Hepatocyte (in vitro differentiated cells): ENCODE measurements at regions not wholly inside any gene's neighbourhood (a gene's known extent, or its start where the extent isn't known, plus 50 kb on each side); places are given as distances from the start of the nearest gene placed in this dataset.

ENCODE experiments used
- EZH2 ChIP-seq: fragments of 200-600 bp; sonication (generic); IDR thresholded peaks from 2 replicates; pipeline ENCODE4 v1.6.1; 2016; ENCODE audit warnings: antibody characterized with exemption, mild to moderate bottlenecking, borderline replicate concordance
- EZH2phosphoT487 ChIP-seq: fragments of 200-600 bp; sonication (generic); IDR thresholded peaks from one replicate; pipeline ENCODE4 v1.6.1; 2018; ENCODE audit warnings: antibody characterized with exemption, mild to moderate bottlenecking, low read depth, moderate library complexity; ENCODE audit not compliant: unreplicated experiment, severe bottlenecking
- TF ChIP-seq, protein P1 (sequence below): fragments of 200-600 bp; sonication (generic); IDR thresholded peaks from 2 replicates; pipeline ENCODE4 v1.5.1; 2016; ENCODE audit warnings: antibody characterized with exemption, mild to moderate bottlenecking; ENCODE audit not compliant: poor library complexity

DNA sequence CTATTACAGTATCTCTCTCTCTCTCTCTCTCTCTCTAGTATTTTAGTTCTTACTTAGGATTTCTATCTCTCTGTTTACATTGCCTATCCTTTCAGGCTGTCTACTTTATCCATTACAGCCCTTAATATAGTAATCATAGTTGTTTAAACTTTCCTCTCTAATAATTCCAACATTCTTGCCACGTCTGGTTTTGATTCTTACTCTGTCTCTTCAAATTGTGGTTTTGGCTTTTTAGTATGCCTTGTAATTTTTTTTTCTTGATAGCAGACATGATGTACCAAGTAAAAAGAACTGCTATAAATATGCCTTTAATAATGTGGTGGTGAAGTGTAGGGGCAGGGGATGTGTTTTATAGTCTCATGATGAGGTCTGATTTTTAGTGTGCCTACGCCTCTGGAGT lies 1809.5 kb upstream of the CELF4 start:
- TF ChIP-seq EZH2phosphoT487 (no peak), EZH2 (no peak)
- TF ChIP-seq, protein P1, sequence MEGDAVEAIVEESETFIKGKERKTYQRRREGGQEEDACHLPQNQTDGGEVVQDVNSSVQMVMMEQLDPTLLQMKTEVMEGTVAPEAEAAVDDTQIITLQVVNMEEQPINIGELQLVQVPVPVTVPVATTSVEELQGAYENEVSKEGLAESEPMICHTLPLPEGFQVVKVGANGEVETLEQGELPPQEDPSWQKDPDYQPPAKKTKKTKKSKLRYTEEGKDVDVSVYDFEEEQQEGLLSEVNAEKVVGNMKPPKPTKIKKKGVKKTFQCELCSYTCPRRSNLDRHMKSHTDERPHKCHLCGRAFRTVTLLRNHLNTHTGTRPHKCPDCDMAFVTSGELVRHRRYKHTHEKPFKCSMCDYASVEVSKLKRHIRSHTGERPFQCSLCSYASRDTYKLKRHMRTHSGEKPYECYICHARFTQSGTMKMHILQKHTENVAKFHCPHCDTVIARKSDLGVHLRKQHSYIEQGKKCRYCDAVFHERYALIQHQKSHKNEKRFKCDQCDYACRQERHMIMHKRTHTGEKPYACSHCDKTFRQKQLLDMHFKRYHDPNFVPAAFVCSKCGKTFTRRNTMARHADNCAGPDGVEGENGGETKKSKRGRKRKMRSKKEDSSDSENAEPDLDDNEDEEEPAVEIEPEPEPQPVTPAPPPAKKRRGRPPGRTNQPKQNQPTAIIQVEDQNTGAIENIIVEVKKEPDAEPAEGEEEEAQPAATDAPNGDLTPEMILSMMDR, result no peak
